ENCODE measurements at regions not wholly inside any gene's neighbourhood (a gene's known extent, or its start where the extent isn't known, plus 50 kb on each side); places are given as distances from the start of the nearest gene placed in this dataset.

DNA sequence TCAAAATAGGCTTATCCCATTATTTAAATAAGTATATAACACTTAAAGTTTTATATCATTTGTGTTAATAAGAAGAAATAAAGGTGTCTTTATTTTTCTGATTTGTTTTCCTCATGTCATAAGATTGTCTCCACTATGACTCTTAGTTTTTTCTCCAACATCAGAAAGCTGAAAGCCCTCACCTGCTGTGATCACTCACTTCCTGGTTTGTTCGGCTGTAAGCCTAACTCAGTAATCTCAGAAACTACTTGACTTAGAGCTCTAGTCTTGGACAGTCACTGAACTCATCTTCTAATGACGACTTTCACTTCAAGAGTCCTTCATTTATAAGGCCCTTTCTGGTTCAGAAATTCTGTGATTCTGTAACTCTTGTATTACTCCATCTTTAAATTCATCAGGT, 311.0 kb downstream of the ZEB2 start:
- H3K27ac ChIP-seq (ENCODE audit: low read length in 2 of 2), result no peak overlapping the region
- no peak for TF ChIP-seq EZH2 (IDR thresholded peaks at IDR 0.05; ENCODE audit: borderline replicate concordance, insufficient read depth, low read depth, low read length, poor library complexity, severe bottlenecking)
- TF ChIP-seq, protein P1, sequence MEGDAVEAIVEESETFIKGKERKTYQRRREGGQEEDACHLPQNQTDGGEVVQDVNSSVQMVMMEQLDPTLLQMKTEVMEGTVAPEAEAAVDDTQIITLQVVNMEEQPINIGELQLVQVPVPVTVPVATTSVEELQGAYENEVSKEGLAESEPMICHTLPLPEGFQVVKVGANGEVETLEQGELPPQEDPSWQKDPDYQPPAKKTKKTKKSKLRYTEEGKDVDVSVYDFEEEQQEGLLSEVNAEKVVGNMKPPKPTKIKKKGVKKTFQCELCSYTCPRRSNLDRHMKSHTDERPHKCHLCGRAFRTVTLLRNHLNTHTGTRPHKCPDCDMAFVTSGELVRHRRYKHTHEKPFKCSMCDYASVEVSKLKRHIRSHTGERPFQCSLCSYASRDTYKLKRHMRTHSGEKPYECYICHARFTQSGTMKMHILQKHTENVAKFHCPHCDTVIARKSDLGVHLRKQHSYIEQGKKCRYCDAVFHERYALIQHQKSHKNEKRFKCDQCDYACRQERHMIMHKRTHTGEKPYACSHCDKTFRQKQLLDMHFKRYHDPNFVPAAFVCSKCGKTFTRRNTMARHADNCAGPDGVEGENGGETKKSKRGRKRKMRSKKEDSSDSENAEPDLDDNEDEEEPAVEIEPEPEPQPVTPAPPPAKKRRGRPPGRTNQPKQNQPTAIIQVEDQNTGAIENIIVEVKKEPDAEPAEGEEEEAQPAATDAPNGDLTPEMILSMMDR (IDR thresholded peaks at IDR 0.05), result no peak
- H3K4me1 Mint-ChIP-seq, result peaks cover 7% of the 10 kb centered on the region
- H2AFZ ChIP-seq (ENCODE audit: insufficient read depth, low read depth, low read length, poor library complexity, severe bottlenecking), result no peak overlapping the region
- no peaks in the 10 kb centered on the region for H3K4me1 ChIP-seq (ENCODE audit: control insufficient read depth in 2 of 2, insufficient read depth in 2 of 2, low read length in 2 of 2)
- DNase-seq (no peak), ATAC-seq (ENCODE audit: low read depth) (no peak)
- H3K4me2 ChIP-seq (replicated peaks; ENCODE audit: low read depth, low read length, poor library complexity, severe bottlenecking), result no peak overlapping the region
- 88% methylated on average over 2 of the region's 2 CpGs for WGBS (ENCODE audit: insufficient coverage)
- H3K9ac ChIP-seq (ENCODE audit: low read length), result no peak overlapping the region
- no peak overlapping the region for H3K27ac Mint-ChIP-seq
- H3K79me2 ChIP-seq (ENCODE audit: control insufficient read depth, insufficient read depth, low read length), result no peaks in the 10 kb centered on the region
- H3K36me3 ChIP-seq (replicated peaks in 1 of 2; ENCODE audit: control extremely low read depth in 1 of 2, control insufficient read depth in 1 of 2, extremely low read depth in 1 of 2, insufficient read depth in 2 of 2, low read length in 1 of 2), result peaks cover 4 to 7% of the 10 kb centered on the region in 2 experiments
- H3K27me3 ChIP-seq (replicated peaks in 1 of 4; ENCODE audit: control extremely low read depth in 1 of 4, control insufficient read depth in 3 of 4, insufficient read depth in 4 of 4, low read length in 3 of 4), result no peaks in the 10 kb centered on the region
- CTCF ChIA-PET, result no interaction called here
- no peaks in the 10 kb centered on the region for H4K20me1 ChIP-seq (ENCODE audit: control insufficient read depth, insufficient read depth, low read length, poor library complexity, severe bottlenecking)
- no peaks in the 10 kb centered on the region for H3K27me3 Mint-ChIP-seq
- H3K4me3 Mint-ChIP-seq, result no peak overlapping the region
- H3K9me3 Mint-ChIP-seq (ENCODE audit: insufficient read depth), result no peaks in the 10 kb centered on the region
- intact Hi-C loops (cut with micrococcal nuclease), result no loop called here
- H3K4me3 ChIP-seq (ENCODE audit: control extremely low read depth in 1 of 5, extremely low read depth in 1 of 5, insufficient read depth in 1 of 5, low read depth in 2 of 5, low read length in 4 of 5), result no peak overlapping the region
- POLR2A ChIA-PET, result no interaction called here
- no peaks in the 10 kb centered on the region for H3K9me3 ChIP-seq (ENCODE audit: control extremely low read depth in 1 of 3, control insufficient read depth in 2 of 3, insufficient read depth in 1 of 3, low read length in 2 of 3)

DNA sequence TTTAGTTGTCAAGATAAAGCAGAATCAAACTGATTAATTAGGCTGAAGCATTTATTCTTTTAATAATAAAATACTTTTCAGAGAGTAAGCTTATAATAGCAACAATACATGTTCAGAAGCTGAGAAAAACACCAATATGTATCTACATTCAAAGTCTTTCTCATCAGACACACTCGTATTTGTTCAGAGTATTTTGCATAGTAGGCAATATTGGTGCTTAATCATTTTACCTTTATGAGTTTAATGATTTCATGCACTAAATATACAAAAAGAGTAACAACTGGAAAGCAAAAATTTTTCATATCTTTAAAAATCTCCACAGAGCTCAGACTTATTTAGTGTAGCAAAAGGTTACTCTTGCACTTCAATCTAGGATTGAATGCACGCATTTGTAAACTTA, 313.9 kb downstream of the ZEB2 start:
- H2AFZ ChIP-seq (ENCODE audit: insufficient read depth, low read depth, low read length, poor library complexity, severe bottlenecking), result no peak overlapping the region
- TF ChIP-seq, protein P1 (IDR thresholded peaks at IDR 0.05), result no peak
- TF ChIP-seq EZH2 (IDR thresholded peaks at IDR 0.05; ENCODE audit: borderline replicate concordance, insufficient read depth, low read depth, low read length, poor library complexity, severe bottlenecking), result no peak
- H4K20me1 ChIP-seq (ENCODE audit: control insufficient read depth, insufficient read depth, low read length, poor library complexity, severe bottlenecking), result no peaks in the 10 kb centered on the region
- no CpG with 5 or more reads among the region's 2 CpGs for WGBS (ENCODE audit: insufficient coverage)
- no peak overlapping the region for H3K4me3 Mint-ChIP-seq
- no peaks in the 10 kb centered on the region for H3K27me3 ChIP-seq (replicated peaks in 1 of 4; ENCODE audit: control extremely low read depth in 1 of 4, control insufficient read depth in 3 of 4, insufficient read depth in 4 of 4, low read length in 3 of 4)
- peaks cover 4 to 7% of the 10 kb centered on the region in 2 experiments for H3K36me3 ChIP-seq (replicated peaks in 1 of 2; ENCODE audit: control extremely low read depth in 1 of 2, control insufficient read depth in 1 of 2, extremely low read depth in 1 of 2, insufficient read depth in 2 of 2, low read length in 1 of 2)
- H3K9me3 Mint-ChIP-seq (ENCODE audit: insufficient read depth), result no peaks in the 10 kb centered on the region
- no peaks in the 10 kb centered on the region for H3K9me3 ChIP-seq (ENCODE audit: control extremely low read depth in 1 of 3, control insufficient read depth in 2 of 3, insufficient read depth in 1 of 3, low read length in 2 of 3)
- ChIA-PET POLR2A (no interaction called here), CTCF (no interaction called here)
- H3K4me1 ChIP-seq (ENCODE audit: control insufficient read depth in 2 of 2, insufficient read depth in 2 of 2, low read length in 2 of 2), result no peaks in the 10 kb centered on the region
- ATAC-seq (ENCODE audit: low read depth), result no peak
- no peaks in the 10 kb centered on the region for H3K79me2 ChIP-seq (ENCODE audit: control insufficient read depth, insufficient read depth, low read length)
- no peak overlapping the region for H3K4me3 ChIP-seq (ENCODE audit: control extremely low read depth in 1 of 5, extremely low read depth in 1 of 5, insufficient read depth in 1 of 5, low read depth in 2 of 5, low read length in 4 of 5)
- no peak overlapping the region for H3K4me2 ChIP-seq (replicated peaks; ENCODE audit: low read depth, low read length, poor library complexity, severe bottlenecking)
- intact Hi-C loops (cut with micrococcal nuclease), result no loop called here
- DNase-seq, result no peak
- H3K27ac ChIP-seq (ENCODE audit: low read length in 2 of 2), result no peak overlapping the region
- H3K27me3 Mint-ChIP-seq, result no peaks in the 10 kb centered on the region
- peaks cover 6% of the 10 kb centered on the region for H3K4me1 Mint-ChIP-seq
- H3K27ac Mint-ChIP-seq, result no peak overlapping the region
- H3K9ac ChIP-seq (ENCODE audit: low read length), result no peak overlapping the region
